Activated naive CD4-positive, alpha-beta T cell treated with anti-CD3 and anti-CD28 coated beads, Interleukin-2, amount 10 ng/mL, durations not matched to agents 7 days and 5 days (primary cell): ENCODE measurements at regions not wholly inside any gene's neighbourhood (a gene's known extent, or its start where the extent isn't known, plus 50 kb on each side); places are given as distances from the start of the nearest gene placed in this dataset.
A peak's percentile ranks its signal among the peaks of the same experiment; 100 is the strongest.

ENCODE experiments used
- CTCF ChIA-PET: fragments of 350-600 bp; sonication (Branson Sonifier 250); formaldehyde crosslinking; loops from one replicate; lab custom pipeline; 2021; ENCODE audit warnings: antibody characterized with exemption; lab: Charles Lee
- DNase-seq: peaks from one replicate; pipeline ENCODE4 v3.0.0-alpha.2; 2020
- H3K27ac Mint-ChIP-seq: one replicate; pipeline ENCODE4 v1.8.0; 2021; ENCODE audit warnings: mild to moderate bottlenecking, moderate library complexity, mixed read lengths
- H3K27me3 Mint-ChIP-seq: one replicate; pipeline ENCODE4 v1.8.0; 2021; ENCODE audit warnings: mild to moderate bottlenecking, mixed read lengths
- H3K36me3 Mint-ChIP-seq: one replicate; pipeline ENCODE4 v1.8.0; 2021; ENCODE audit warnings: mixed read lengths
- H3K4me1 Mint-ChIP-seq: one replicate; pipeline ENCODE4 v1.8.0; 2021; ENCODE audit warnings: mixed read lengths
- H3K4me3 Mint-ChIP-seq: one replicate; pipeline ENCODE4 v1.8.0; 2021; ENCODE audit warnings: mild to moderate bottlenecking, moderate library complexity, mixed read lengths
- H3K9me3 Mint-ChIP-seq: one replicate; pipeline ENCODE4 v1.8.0; 2021; ENCODE audit warnings: mixed read lengths

- CTCF ChIA-PET: no interaction called here
- H3K4me3 Mint-ChIP-seq: no peak overlapping the region
- no peak for DNase-seq
- peaks cover 6% of the 10 kb centered on the region for H3K27me3 Mint-ChIP-seq
- no peaks in the 10 kb centered on the region for H3K9me3 Mint-ChIP-seq
- no peaks in the 10 kb centered on the region for H3K4me1 Mint-ChIP-seq
- no peaks in the 10 kb centered on the region for H3K36me3 Mint-ChIP-seq
- no peak overlapping the region for H3K27ac Mint-ChIP-seq
Measured at GRCh38 chr7:1309996-1310395, 77.3 kb downstream of the UNCX start.

GRCh38 chr7:1310936-1311335, 78.3 kb downstream of the UNCX start:
- Mint-ChIP-seq H3K4me3 (no peak overlapping the region), H3K9me3 (no peaks in the 10 kb centered on the region), H3K27me3 (peaks cover 1% of the 10 kb centered on the region), H3K36me3 (no peaks in the 10 kb centered on the region), H3K27ac (no peak overlapping the region), H3K4me1 (no peaks in the 10 kb centered on the region)
- DNase-seq: no peak
- CTCF ChIA-PET: no interaction called here

- no peaks in the 10 kb centered on the region for H3K27me3 Mint-ChIP-seq
- H3K4me1 Mint-ChIP-seq: no peaks in the 10 kb centered on the region
- H3K4me3 Mint-ChIP-seq: no peak overlapping the region
- CTCF ChIA-PET: no interaction called here
- DNase-seq: no peak
- H3K27ac Mint-ChIP-seq: no peak overlapping the region
- H3K9me3 Mint-ChIP-seq: no peaks in the 10 kb centered on the region
- no peaks in the 10 kb centered on the region for H3K36me3 Mint-ChIP-seq
Measured at GRCh38 chr7:1311406-1312135, 78.9 kb downstream of the UNCX start.

GRCh38 chr7:1312136-1313070, 79.7 kb downstream of the UNCX start:
- CTCF ChIA-PET: no interaction called here
- H3K4me1 Mint-ChIP-seq: no peaks in the 10 kb centered on the region
- no peak for DNase-seq

GRCh38 chr7:1313613-1314012, 80.9 kb downstream of the UNCX start:
- DNase-seq: peak; percentile 3
- Mint-ChIP-seq H3K36me3 (no peaks in the 10 kb centered on the region), H3K27ac (no peak overlapping the region), H3K27me3 (no peaks in the 10 kb centered on the region), H3K9me3 (no peaks in the 10 kb centered on the region), H3K4me1 (no peaks in the 10 kb centered on the region), H3K4me3 (no peak overlapping the region)
- CTCF ChIA-PET: no interaction called here

More at GRCh38 chr7:1312136-1313070, 79.7 kb downstream of the UNCX start:
- Mint-ChIP-seq H3K36me3 (no peaks in the 10 kb centered on the region), H3K9me3 (no peaks in the 10 kb centered on the region), H3K27me3 (no peaks in the 10 kb centered on the region), H3K27ac (no peak overlapping the region), H3K4me3 (no peak overlapping the region)

GRCh38 chr7:1314021-1314907, 81.6 kb downstream of the UNCX start:
- Mint-ChIP-seq H3K4me1 (no peaks in the 10 kb centered on the region), H3K4me3 (no peak overlapping the region), H3K9me3 (peaks cover 2% of the 10 kb centered on the region), H3K27ac (no peak overlapping the region), H3K27me3 (no peaks in the 10 kb centered on the region), H3K36me3 (no peaks in the 10 kb centered on the region)
- DNase-seq: peak; percentile 16
- CTCF ChIA-PET: no interaction called here

- Mint-ChIP-seq H3K27ac (no peak overlapping the region), H3K27me3 (no peaks in the 10 kb centered on the region), H3K36me3 (no peaks in the 10 kb centered on the region), H3K9me3 (peaks cover 2% of the 10 kb centered on the region), H3K4me1 (no peaks in the 10 kb centered on the region), H3K4me3 (no peak overlapping the region)
- CTCF ChIA-PET: no interaction called here
- no peak for DNase-seq
Measured at GRCh38 chr7:1314908-1315450, 82.3 kb downstream of the UNCX start.

- H3K4me3 Mint-ChIP-seq: no peak overlapping the region
- no peaks in the 10 kb centered on the region for H3K27me3 Mint-ChIP-seq
- H3K4me1 Mint-ChIP-seq: no peaks in the 10 kb centered on the region
- H3K27ac Mint-ChIP-seq: no peak overlapping the region
- peaks cover 2% of the 10 kb centered on the region for H3K9me3 Mint-ChIP-seq
- CTCF ChIA-PET: interaction anchor here (0.6 kb wide), 1 partner anchor 368 kb away, joined by 3 read pairs; no protein-coding TSS in a partner anchor
- DNase-seq: peak; percentile 5
- H3K36me3 Mint-ChIP-seq: no peaks in the 10 kb centered on the region
Measured at GRCh38 chr7:1316086-1316485, 83.4 kb downstream of the UNCX start.

GRCh38 chr7:1317646-1318045, 85.0 kb downstream of the UNCX start:
- H3K4me1 Mint-ChIP-seq: no peaks in the 10 kb centered on the region
- H3K4me3 Mint-ChIP-seq: no peak overlapping the region
- CTCF ChIA-PET: no interaction called here

GRCh38 chr7:1318051-1318450, 85.4 kb downstream of the UNCX start:
- Mint-ChIP-seq H3K27me3 (peaks cover 6% of the 10 kb centered on the region), H3K4me3 (no peak overlapping the region), H3K9me3 (peaks cover 2% of the 10 kb centered on the region), H3K36me3 (no peaks in the 10 kb centered on the region), H3K4me1 (no peaks in the 10 kb centered on the region), H3K27ac (no peak overlapping the region)
- no peak for DNase-seq
- CTCF ChIA-PET: no interaction called here

More at GRCh38 chr7:1317646-1318045, 85.0 kb downstream of the UNCX start:
- Mint-ChIP-seq H3K27me3 (peaks cover 5% of the 10 kb centered on the region), H3K9me3 (peaks cover 2% of the 10 kb centered on the region), H3K27ac (no peak overlapping the region), H3K36me3 (no peaks in the 10 kb centered on the region)
- DNase-seq: peak; percentile 14

- peaks cover 2% of the 10 kb centered on the region for H3K9me3 Mint-ChIP-seq
- no peaks in the 10 kb centered on the region for H3K36me3 Mint-ChIP-seq
- no peak overlapping the region for H3K4me3 Mint-ChIP-seq
- peaks cover 12% of the 10 kb centered on the region for H3K27me3 Mint-ChIP-seq
- CTCF ChIA-PET: no interaction called here
- DNase-seq: peak; percentile 6
- H3K4me1 Mint-ChIP-seq: no peaks in the 10 kb centered on the region
- H3K27ac Mint-ChIP-seq: no peak overlapping the region
Measured at GRCh38 chr7:1318661-1319060, 86.0 kb downstream of the UNCX start.

GRCh38 chr7:1320616-1321240, 88.1 kb downstream of the UNCX start:
- CTCF ChIA-PET: no interaction called here
- no peaks in the 10 kb centered on the region for H3K36me3 Mint-ChIP-seq
- peaks cover 20% of the 10 kb centered on the region for H3K27me3 Mint-ChIP-seq
- no peak for DNase-seq
- H3K4me3 Mint-ChIP-seq: no peak overlapping the region
- no peak overlapping the region for H3K27ac Mint-ChIP-seq
- peaks cover 2% of the 10 kb centered on the region for H3K9me3 Mint-ChIP-seq
- no peaks in the 10 kb centered on the region for H3K4me1 Mint-ChIP-seq

- no peak for DNase-seq
- CTCF ChIA-PET: no interaction called here
- Mint-ChIP-seq H3K27ac (no peak overlapping the region), H3K4me1 (no peaks in the 10 kb centered on the region), H3K27me3 (peaks cover 23% of the 10 kb centered on the region), H3K36me3 (no peaks in the 10 kb centered on the region), H3K9me3 (peaks cover 2% of the 10 kb centered on the region), H3K4me3 (no peak overlapping the region)
Measured at GRCh38 chr7:1321411-1322239, 89.0 kb downstream of the UNCX start.
